ENCODE measurements at regions not wholly inside any gene's neighbourhood (a gene's known extent, or its start where the extent isn't known, plus 50 kb on each side); places are given as distances from the start of the nearest gene placed in this dataset.
"Not testable (repeated sequence)": the region's sequence is repeated elsewhere in the genome, so short reads cannot be mapped to it uniquely, and the experiment has no call there.

DNA sequence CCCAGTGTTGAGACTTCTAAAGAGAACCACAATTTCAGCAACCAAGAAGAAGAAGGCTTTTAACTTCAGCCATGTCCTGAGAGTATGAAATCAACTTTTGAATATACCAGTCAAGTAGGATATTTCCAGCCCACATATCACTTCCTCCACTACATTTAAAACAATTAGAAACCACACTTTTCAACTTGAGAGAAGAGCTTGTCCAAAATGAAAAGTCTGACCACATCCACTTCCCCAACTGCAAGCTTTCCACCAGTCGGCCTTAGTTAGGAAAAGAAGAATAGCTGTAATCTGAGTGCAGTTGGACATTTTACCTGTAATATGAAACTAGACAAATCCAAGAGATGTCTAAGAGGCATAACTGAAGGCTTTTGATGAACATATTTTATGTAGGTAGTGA lies 101.9 kb upstream of the SLC7A11 start:
- no peak overlapping the region for H3K27ac ChIP-seq (ENCODE audit: low read length)
- no CpG with 5 or more reads among the region's 1 CpG for WGBS (ENCODE audit: insufficient coverage)
- Mint-ChIP-seq H3K9me3 (no peaks in the 10 kb centered on the region), H3K4me1 (peaks cover 0 to 35% (median 4%) of the 10 kb centered on the region in 3 donors), H3K27me3 (no peaks in the 10 kb centered on the region), H3K36me3 (no peaks in the 10 kb centered on the region), H3K27ac (no peak overlapping the region), H3K4me3 (no peak overlapping the region)
- H3K9me3 ChIP-seq, result no peaks in the 10 kb centered on the region
- H3K4me1 ChIP-seq (ENCODE audit: control insufficient read depth in 1 of 2, extremely low read depth in 1 of 2, insufficient read depth in 2 of 2, low read length in 2 of 2), result peaks cover 0 to 17% of the 10 kb centered on the region in 2 experiments
- ChIA-PET POLR2A (interaction anchor here in 1 of 2 donors (0.6 kb wide), 1 partner anchor 663 kb away, joined by 3 read pairs; no protein-coding TSS in a partner anchor), CTCF (no interaction called here)
- H3K36me3 ChIP-seq (ENCODE audit: control insufficient read depth in 2 of 2, extremely low read depth in 1 of 2, insufficient read depth in 1 of 2, low read length in 1 of 2), result no peaks in the 10 kb centered on the region
- no peak overlapping the region for H3K4me3 ChIP-seq (ENCODE audit: control insufficient read depth in 1 of 2, extremely low read depth in 1 of 2, low read length in 1 of 2)
- ATAC-seq (replicated peaks in 1 of 4) (no peak), DNase-seq (no peak)
- H3K27me3 ChIP-seq (replicated peaks in 1 of 2; ENCODE audit: control insufficient read depth in 2 of 2, extremely low read depth in 1 of 2, insufficient read depth in 2 of 2, low read length in 1 of 2), result no peaks in the 10 kb centered on the region

DNA sequence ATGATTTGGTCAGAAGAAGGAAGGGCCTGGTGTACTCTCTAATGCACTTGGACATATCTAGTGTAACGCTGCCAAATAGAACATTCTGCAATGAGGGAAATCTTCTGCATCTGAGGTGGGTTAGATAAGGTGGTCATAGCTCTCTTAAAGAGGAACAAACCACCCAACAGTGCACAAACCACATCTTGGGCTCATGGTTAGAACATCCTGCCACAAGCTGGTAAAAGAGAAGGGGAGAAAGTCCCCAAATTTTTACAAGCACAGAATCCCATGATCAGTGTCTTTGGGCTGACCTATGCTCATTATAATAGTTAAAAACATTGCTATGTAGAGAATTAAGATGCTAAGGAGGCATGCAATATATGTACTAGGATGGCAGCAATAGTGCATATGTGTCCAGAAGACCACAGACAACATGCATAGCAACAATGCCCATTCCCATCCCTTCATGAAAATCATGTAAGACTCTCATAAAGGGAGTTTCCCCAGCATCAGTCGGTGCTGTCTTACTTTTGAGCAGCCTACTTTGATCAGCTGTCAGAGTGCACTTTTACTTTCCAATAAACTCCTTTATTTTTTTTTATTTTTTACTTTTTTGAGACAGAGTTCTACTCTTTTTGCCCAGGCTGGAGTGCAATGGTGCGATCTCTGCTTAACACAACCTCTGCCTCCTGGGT lies 99.7 kb upstream of the SLC7A11 start:
- CTCF ChIA-PET, result no interaction called here
- H3K27me3 Mint-ChIP-seq, result no peaks in the 10 kb centered on the region
- H3K9me3 Mint-ChIP-seq, result no peaks in the 10 kb centered on the region
- no peak overlapping the region for H3K4me3 Mint-ChIP-seq
- no peaks in the 10 kb centered on the region for H3K36me3 ChIP-seq (ENCODE audit: control insufficient read depth in 2 of 2, extremely low read depth in 1 of 2, insufficient read depth in 1 of 2, low read length in 1 of 2)
- no peaks in the 10 kb centered on the region for H3K36me3 Mint-ChIP-seq
- H3K4me1 Mint-ChIP-seq, result peaks cover 0 to 26% (median 4%) of the 10 kb centered on the region in 3 donors
- no peak overlapping the region for H3K27ac Mint-ChIP-seq
- peaks cover 0 to 17% of the 10 kb centered on the region in 2 experiments for H3K4me1 ChIP-seq (ENCODE audit: control insufficient read depth in 1 of 2, extremely low read depth in 1 of 2, insufficient read depth in 2 of 2, low read length in 2 of 2)
- ATAC-seq (replicated peaks in 1 of 4), result peak in 1 of 4 experiments; percentile 83
- POLR2A ChIA-PET, result no interaction called here
- 29% methylated on average over 1 of the region's 3 CpGs for WGBS (ENCODE audit: insufficient coverage)
- no peak overlapping the region for H3K27ac ChIP-seq (ENCODE audit: low read length)
- peak in 3 of 35 experiments; percentile 3 to 18 (median 7) for DNase-seq
- H3K9me3 ChIP-seq, result no peaks in the 10 kb centered on the region
- no peak overlapping the region for H3K4me3 ChIP-seq (ENCODE audit: control insufficient read depth in 1 of 2, extremely low read depth in 1 of 2, low read length in 1 of 2)
- no peaks in the 10 kb centered on the region for H3K27me3 ChIP-seq (replicated peaks in 1 of 2; ENCODE audit: control insufficient read depth in 2 of 2, extremely low read depth in 1 of 2, insufficient read depth in 2 of 2, low read length in 1 of 2)

DNA sequence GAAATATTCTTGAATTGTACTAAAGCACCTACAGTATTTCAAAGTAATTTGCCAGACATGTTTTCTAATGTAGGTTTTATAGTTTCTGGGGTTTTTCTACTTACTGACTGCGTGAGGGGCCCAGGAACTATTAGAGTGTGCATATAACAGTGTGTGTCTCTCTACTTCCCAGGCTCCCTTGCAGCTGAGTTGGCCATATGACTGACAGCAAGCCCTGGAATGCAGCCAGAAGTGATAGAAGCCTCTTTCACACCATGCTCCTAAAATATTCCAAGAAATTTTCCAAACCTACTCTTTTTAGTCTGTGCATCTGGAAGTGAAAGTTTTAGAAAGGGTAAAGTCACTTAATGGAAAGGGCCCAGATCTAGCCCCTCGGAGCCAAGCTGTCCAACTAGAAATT lies 96.7 kb upstream of the SLC7A11 start:
- Mint-ChIP-seq H3K27ac (no peak overlapping the region), H3K4me1 (peaks cover 0 to 22% (median 4%) of the 10 kb centered on the region in 3 donors), H3K36me3 (no peaks in the 10 kb centered on the region), H3K9me3 (no peaks in the 10 kb centered on the region), H3K27me3 (no peaks in the 10 kb centered on the region), H3K4me3 (no peak overlapping the region)
- no peaks in the 10 kb centered on the region for H3K36me3 ChIP-seq (ENCODE audit: control insufficient read depth in 2 of 2, extremely low read depth in 1 of 2, insufficient read depth in 1 of 2, low read length in 1 of 2)
- POLR2A ChIA-PET, result no interaction called here
- no CpG with 5 or more reads among the region's 2 CpGs for WGBS (ENCODE audit: insufficient coverage)
- ATAC-seq (replicated peaks in 1 of 4) (no peak), DNase-seq (no peak)
- H3K9me3 ChIP-seq, result no peaks in the 10 kb centered on the region
- no peaks in the 10 kb centered on the region for H3K27me3 ChIP-seq (replicated peaks in 1 of 2; ENCODE audit: control insufficient read depth in 2 of 2, extremely low read depth in 1 of 2, insufficient read depth in 2 of 2, low read length in 1 of 2)
- H3K27ac ChIP-seq (ENCODE audit: low read length), result no peak overlapping the region
- CTCF ChIA-PET, result no interaction called here
- H3K4me3 ChIP-seq (ENCODE audit: control insufficient read depth in 1 of 2, extremely low read depth in 1 of 2, low read length in 1 of 2), result no peak overlapping the region
- H3K4me1 ChIP-seq (ENCODE audit: control insufficient read depth in 1 of 2, extremely low read depth in 1 of 2, insufficient read depth in 2 of 2, low read length in 2 of 2), result peaks cover 0 to 17% of the 10 kb centered on the region in 2 experiments

- ATAC-seq (replicated peaks in 1 of 4); DNase-seq: not testable (repeated sequence)
Measured at GRCh38 chr4:138338222-138338621, 96.1 kb upstream of the SLC7A11 start.

DNA sequence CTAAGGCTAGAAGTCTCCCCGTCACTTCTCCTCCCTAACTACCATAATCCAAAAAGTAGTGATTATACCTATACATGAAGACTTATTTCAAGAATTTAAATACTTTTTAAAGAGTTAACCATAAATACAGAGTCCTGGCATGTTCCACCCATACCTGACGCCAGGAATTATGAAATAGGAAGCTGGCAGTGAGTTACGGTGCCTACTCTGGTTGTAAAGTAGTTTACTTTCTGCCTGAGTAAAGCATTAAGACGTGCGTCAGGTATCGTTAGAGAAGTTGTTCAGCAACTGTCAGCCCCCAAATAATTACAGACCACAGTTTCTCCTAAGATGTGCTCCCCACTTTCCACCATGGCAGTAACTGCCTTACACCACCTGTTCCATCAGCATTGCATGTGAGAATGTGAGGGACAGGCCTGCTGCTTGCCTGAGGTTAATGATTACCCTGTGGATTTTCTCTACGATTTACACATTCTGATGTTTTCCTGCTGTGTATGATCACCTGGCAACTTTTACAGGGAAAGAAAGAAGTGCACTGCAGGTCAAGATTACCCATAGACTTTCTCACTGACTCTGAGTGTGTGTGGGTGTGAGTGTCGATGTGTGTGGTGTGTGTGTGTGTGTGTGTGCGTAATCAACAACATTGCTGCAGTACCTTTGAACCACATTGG lies 92.3 kb upstream of the SLC7A11 start:
- H3K36me3 ChIP-seq (ENCODE audit: control insufficient read depth in 2 of 2, extremely low read depth in 1 of 2, insufficient read depth in 1 of 2, low read length in 1 of 2), result no peaks in the 10 kb centered on the region
- DNase-seq (no peak), ATAC-seq (replicated peaks in 1 of 4) (no peak)
- no peaks in the 10 kb centered on the region for H3K36me3 Mint-ChIP-seq
- H3K27ac ChIP-seq (ENCODE audit: low read length), result no peak overlapping the region
- no peak overlapping the region for H3K4me3 ChIP-seq (ENCODE audit: control insufficient read depth in 1 of 2, extremely low read depth in 1 of 2, low read length in 1 of 2)
- H3K27me3 ChIP-seq (replicated peaks in 1 of 2; ENCODE audit: control insufficient read depth in 2 of 2, extremely low read depth in 1 of 2, insufficient read depth in 2 of 2, low read length in 1 of 2), result no peaks in the 10 kb centered on the region
- H3K4me1 Mint-ChIP-seq, result no peaks in the 10 kb centered on the region
- no peaks in the 10 kb centered on the region for H3K9me3 ChIP-seq
- no CpG with 5 or more reads among the region's 9 CpGs for WGBS (ENCODE audit: insufficient coverage)
- H3K9me3 Mint-ChIP-seq, result peaks cover 4 to 6% (median 4%) of the 10 kb centered on the region in 3 donors
- no peak overlapping the region for H3K4me3 Mint-ChIP-seq
- ChIA-PET CTCF (no interaction called here), POLR2A (no interaction called here)
- H3K4me1 ChIP-seq (ENCODE audit: control insufficient read depth in 1 of 2, extremely low read depth in 1 of 2, insufficient read depth in 2 of 2, low read length in 2 of 2), result no peaks in the 10 kb centered on the region
- H3K27me3 Mint-ChIP-seq, result no peaks in the 10 kb centered on the region
- H3K27ac Mint-ChIP-seq, result no peak overlapping the region

More at GRCh38 chr4:138338222-138338621, 96.1 kb upstream of the SLC7A11 start:
- H3K27ac Mint-ChIP-seq; H3K27ac ChIP-seq (ENCODE audit: low read length); H3K4me3 ChIP-seq (ENCODE audit: control insufficient read depth in 1 of 2, extremely low read depth in 1 of 2, low read length in 1 of 2); H3K4me3 Mint-ChIP-seq; CTCF ChIA-PET; H3K9me3 ChIP-seq; H3K27me3 ChIP-seq (replicated peaks in 1 of 2; ENCODE audit: control insufficient read depth in 2 of 2, extremely low read depth in 1 of 2, insufficient read depth in 2 of 2, low read length in 1 of 2); H3K36me3 Mint-ChIP-seq; H3K9me3 Mint-ChIP-seq; H3K27me3 Mint-ChIP-seq; POLR2A ChIA-PET; H3K36me3 ChIP-seq (ENCODE audit: control insufficient read depth in 2 of 2, extremely low read depth in 1 of 2, insufficient read depth in 1 of 2, low read length in 1 of 2): not testable (repeated sequence)
- H3K4me1 ChIP-seq (ENCODE audit: control insufficient read depth in 1 of 2, extremely low read depth in 1 of 2, insufficient read depth in 2 of 2, low read length in 2 of 2), result peaks cover 0 to 12% of the 10 kb centered on the region in 2 experiments
- WGBS (ENCODE audit: insufficient coverage), result 96% methylated on average over 5 of the region's 6 CpGs
- H3K4me1 Mint-ChIP-seq, result peaks cover 0 to 16% (median 4%) of the 10 kb centered on the region in 3 donors

DNA sequence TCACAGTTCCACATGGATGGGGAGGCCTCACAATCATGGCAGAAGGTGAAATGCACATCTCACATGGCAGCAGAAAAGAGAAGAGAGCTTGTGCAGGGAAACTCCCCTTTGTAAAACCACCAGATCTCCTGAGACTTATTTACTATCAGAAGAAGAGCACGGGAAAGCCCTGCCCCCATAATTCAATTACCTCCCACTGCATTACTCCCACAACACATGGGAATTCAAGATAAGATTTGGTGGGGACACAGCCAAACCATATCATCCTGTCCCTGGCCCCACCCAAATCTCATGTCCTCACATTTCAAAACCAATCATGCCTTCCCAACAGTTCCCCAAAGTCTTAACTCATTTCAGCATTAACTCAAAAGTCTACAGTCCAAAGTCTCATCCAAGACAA lies 90.3 kb upstream of the SLC7A11 start:
- WGBS (ENCODE audit: insufficient coverage), result no CpG with 5 or more reads among the region's 1 CpG
- H3K36me3 Mint-ChIP-seq; H3K4me3 ChIP-seq (ENCODE audit: control insufficient read depth in 1 of 2, extremely low read depth in 1 of 2, low read length in 1 of 2); H3K36me3 ChIP-seq (ENCODE audit: control insufficient read depth in 2 of 2, extremely low read depth in 1 of 2, insufficient read depth in 1 of 2, low read length in 1 of 2); DNase-seq; ATAC-seq (replicated peaks in 1 of 4); H3K4me1 ChIP-seq (ENCODE audit: control insufficient read depth in 1 of 2, extremely low read depth in 1 of 2, insufficient read depth in 2 of 2, low read length in 2 of 2); H3K27ac Mint-ChIP-seq; H3K27me3 ChIP-seq (replicated peaks in 1 of 2; ENCODE audit: control insufficient read depth in 2 of 2, extremely low read depth in 1 of 2, insufficient read depth in 2 of 2, low read length in 1 of 2); H3K27ac ChIP-seq (ENCODE audit: low read length); H3K9me3 Mint-ChIP-seq; CTCF ChIA-PET; POLR2A ChIA-PET; H3K9me3 ChIP-seq; H3K27me3 Mint-ChIP-seq; H3K4me3 Mint-ChIP-seq; H3K4me1 Mint-ChIP-seq: not testable (repeated sequence)

Data from T-cell (primary cell).